ENCODE measurements at regions not wholly inside any gene's neighbourhood (a gene's known extent, or its start where the extent isn't known, plus 50 kb on each side); places are given as distances from the start of the nearest gene placed in this dataset.

- no peak for TF ChIP-seq CTCF (IDR thresholded peaks at IDR 0.05; ENCODE audit: insufficient read depth, low read depth, low read length, missing control alignments)
- no peak overlapping the region for H3K4me3 ChIP-seq (ENCODE audit: low read depth, low read length)
- DNase-seq (ENCODE audit: low read depth) = no peak
Measured at GRCh38 chr11:76729214-76729613, 53.9 kb upstream of the TSKU start.

- DNase-seq (ENCODE audit: low read depth) = no peak
- no peak overlapping the region for H3K4me3 ChIP-seq (ENCODE audit: low read depth, low read length)
- TF ChIP-seq CTCF (IDR thresholded peaks at IDR 0.05; ENCODE audit: insufficient read depth, low read depth, low read length, missing control alignments) = no peak
Measured at GRCh38 chr11:76730887-76731565, 52.1 kb upstream of the TSKU start.

DNA sequence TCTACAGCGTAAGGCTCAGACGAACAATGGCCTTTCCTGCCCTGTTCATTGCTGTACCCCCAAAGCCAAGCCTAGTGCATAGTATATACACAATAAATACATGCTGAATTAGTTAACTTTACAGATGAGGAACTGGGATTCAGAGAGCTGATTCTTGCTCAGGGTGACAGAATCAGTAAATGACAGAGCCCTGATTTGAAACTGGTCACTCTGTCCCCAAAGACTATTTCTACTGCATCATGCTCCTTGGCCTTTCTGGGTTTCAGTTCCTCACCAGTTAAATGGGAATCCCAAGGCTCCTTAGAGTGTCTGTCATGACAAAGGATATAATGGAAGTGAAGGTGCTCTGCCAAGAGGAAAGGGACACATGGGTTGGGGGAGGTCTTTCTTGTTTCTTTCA lies 50.5 kb upstream of the TSKU start:
- no peak overlapping the region for H3K4me3 ChIP-seq (ENCODE audit: low read depth, low read length)
- DNase-seq (ENCODE audit: low read depth) = no peak
- TF ChIP-seq CTCF (IDR thresholded peaks at IDR 0.05; ENCODE audit: insufficient read depth, low read depth, low read length, missing control alignments) = no peak

All from GM12865 (cell line).